HK-2 (cell line): ENCODE measurements at regions not wholly inside any gene's neighbourhood (a gene's known extent, or its start where the extent isn't known, plus 50 kb on each side); places are given as distances from the start of the nearest gene placed in this dataset.

Experiments used
- DNase-seq: peaks from one replicate; pipeline ENCODE4 v3.0.0-alpha.2; 2018; ENCODE audit not compliant: unreplicated experiment

GRCh38 chr11:109799604-109800003 is 293.6 kb upstream of the ZC3H12C start:
- DNase-seq: no peak

- no peak for DNase-seq
Observed at GRCh38 chr11:109804911-109805310, 288.3 kb upstream of the ZC3H12C start.

- no peak for DNase-seq
Observed at GRCh38 chr11:109806205-109806604, 287.0 kb upstream of the ZC3H12C start.

- DNase-seq: no peak
Observed at GRCh38 chr11:109808569-109808968, 284.6 kb upstream of the ZC3H12C start.

GRCh38 chr11:109814824-109815223 is 278.4 kb upstream of the ZC3H12C start:
- no peak for DNase-seq

- DNase-seq: no peak
Observed at GRCh38 chr11:109815500-109816150, 277.6 kb upstream of the ZC3H12C start.

GRCh38 chr11:109818290-109818689 is 274.9 kb upstream of the ZC3H12C start:
- DNase-seq: no peak

GRCh38 chr11:109819410-109819809 is 273.8 kb upstream of the ZC3H12C start:
- DNase-seq: no peak

GRCh38 chr11:109821511-109821910 is 271.7 kb upstream of the ZC3H12C start:
- no peak for DNase-seq

GRCh38 chr11:109822436-109823102 is 270.6 kb upstream of the ZC3H12C start:
- no peak for DNase-seq

GRCh38 chr11:109828387-109828786 is 264.8 kb upstream of the ZC3H12C start:
- DNase-seq: no peak

- DNase-seq: no peak
Observed at GRCh38 chr11:109838026-109838425, 255.2 kb upstream of the ZC3H12C start.

- no peak for DNase-seq
Observed at GRCh38 chr11:109845437-109845836, 247.8 kb upstream of the ZC3H12C start.

GRCh38 chr11:109847621-109848020 is 245.6 kb upstream of the ZC3H12C start:
- DNase-seq: no peak

- DNase-seq: no peak
Observed at GRCh38 chr11:109849051-109849450, 244.1 kb upstream of the ZC3H12C start.

GRCh38 chr11:109849946-109850345 is 243.2 kb upstream of the ZC3H12C start:
- no peak for DNase-seq

GRCh38 chr11:109851780-109852390 is 241.3 kb upstream of the ZC3H12C start:
- DNase-seq: no peak

- DNase-seq: no peak
Observed at GRCh38 chr11:109853156-109853776, 239.9 kb upstream of the ZC3H12C start.

GRCh38 chr11:109854731-109855130 is 238.5 kb upstream of the ZC3H12C start:
- no peak for DNase-seq

GRCh38 chr11:109856928-109857327 is 236.3 kb upstream of the ZC3H12C start:
- no peak for DNase-seq

- no peak for DNase-seq
Observed at GRCh38 chr11:109857637-109858036, 235.6 kb upstream of the ZC3H12C start.

- DNase-seq: no peak
Observed at GRCh38 chr11:109858152-109858551, 235.0 kb upstream of the ZC3H12C start.
